ENCODE measurements at regions not wholly inside any gene's neighbourhood (a gene's known extent, or its start where the extent isn't known, plus 50 kb on each side); places are given as distances from the start of the nearest gene placed in this dataset.

- Histone ChIP-seq H2BK12ac (ENCODE audit: low read depth, low read length) (no peak overlapping the region), H3K14ac (ENCODE audit: insufficient read length) (no peak overlapping the region), H3K18ac (ENCODE audit: extremely low read depth, low read length) (no peak overlapping the region), H2AFZ (ENCODE audit: low read length) (no peak overlapping the region), H3K56ac (replicated peaks; ENCODE audit: insufficient read length, low read depth, low read length) (no peak overlapping the region), H3K23ac (ENCODE audit: insufficient read length) (no peak overlapping the region), H3K4me1 (replicated peaks in 1 of 4; ENCODE audit: control insufficient read depth in 3 of 4, insufficient read depth in 4 of 4, low read length in 3 of 4) (no peaks in the 10 kb centered on the region), H3K36me3 (ENCODE audit: control insufficient read depth in 2 of 4, insufficient read depth in 4 of 4, low read length in 3 of 4) (no peaks in the 10 kb centered on the region), H3K9me3 (ENCODE audit: insufficient read depth in 2 of 2, low read depth in 1 of 2, low read length in 1 of 2) (no peaks in the 10 kb centered on the region), H3K9ac (replicated peaks in 1 of 4; ENCODE audit: extremely low read depth in 1 of 4, low read depth in 3 of 4, low read length in 3 of 4) (no peak overlapping the region), H2BK15ac (ENCODE audit: low read length) (no peak overlapping the region), H3K79me2 (ENCODE audit: control insufficient read depth in 1 of 2, insufficient read depth in 2 of 2, low read length in 2 of 2) (no peaks in the 10 kb centered on the region), H2BK20ac (ENCODE audit: low read length) (no peak overlapping the region), H2BK5ac (ENCODE audit: low read depth, low read length) (no peak overlapping the region), H4K8ac (ENCODE audit: extremely low read depth, insufficient read depth, low read length) (no peak overlapping the region), H4K91ac (replicated peaks; ENCODE audit: insufficient read length, low read length) (no peak overlapping the region), H4K5ac (ENCODE audit: insufficient read length, low read depth, low read length) (no peak overlapping the region), H2BK120ac (replicated peaks; ENCODE audit: low read depth, low read length) (no peak overlapping the region), H3K27me3 (replicated peaks in 1 of 4; ENCODE audit: control insufficient read depth in 3 of 4, extremely low read depth in 1 of 4, insufficient read depth in 3 of 4, low read length in 3 of 4) (no peaks in the 10 kb centered on the region), H2AK5ac (ENCODE audit: low read depth, low read length) (no peak overlapping the region), H3K27ac (ENCODE audit: low read depth, low read length) (no peak overlapping the region), H3K4ac (replicated peaks; ENCODE audit: insufficient read length, low read depth, low read length) (no peak overlapping the region), H3K79me1 (ENCODE audit: low read depth, low read length) (no peaks in the 10 kb centered on the region), H3K4me2 (ENCODE audit: insufficient read depth in 1 of 2, low read depth in 2 of 2, low read length in 2 of 2) (no peak overlapping the region), H3K4me3 (ENCODE audit: extremely low read depth in 1 of 4, insufficient read depth in 2 of 4, low read depth in 3 of 4, low read length in 4 of 4) (no peak overlapping the region), H3K23me2 (ENCODE audit: low read depth, low read length) (no peaks in the 10 kb centered on the region), H4K20me1 (replicated peaks in 1 of 2; ENCODE audit: control insufficient read depth in 1 of 2, insufficient read depth in 2 of 2, low read length in 2 of 2) (no peaks in the 10 kb centered on the region)
- ChIA-PET POLR2A (ENCODE audit: partially characterized antibody) (no interaction called here), CTCF (ENCODE audit: partially characterized antibody) (interaction anchor here (1.6 kb wide), 1 partner anchor 448 kb away, joined by 3 read pairs; no protein-coding TSS in a partner anchor)
- DNase-seq (ENCODE audit: low read depth in 1 of 2, low spot score in 2 of 2) (no peak), FAIRE-seq (no peak)
- 94% methylated on average over 2 of the region's 2 CpGs; no CpG with 5 or more reads in 1 of the 2 experiments for WGBS, 2 experiments (ENCODE audit: extremely low coverage in 1 of 2, insufficient coverage in 1 of 2, insufficient read length in 1 of 2, insufficient replicate concordance in 2 of 2, low coverage in 1 of 2, low lambda C conversion rate in 2 of 2, missing lambda C conversion rate in 1 of 2)
- TF ChIP-seq FOSL1 (IDR thresholded peaks at IDR 0.05; ENCODE audit: insufficient read depth, low read depth, low read length) (no peak), SIX5 (IDR thresholded peaks at IDR 0.05; ENCODE audit: low read depth, low read length) (no peak)
Measured at GRCh38 chr10:109327266-109327665, 596.0 kb downstream of the XPNPEP1 start.
